GM21526 (cell line): ENCODE measurements at regions not wholly inside any gene's neighbourhood (a gene's known extent, or its start where the extent isn't known, plus 50 kb on each side); places are given as distances from the start of the nearest gene placed in this dataset.
"Not testable (repeated sequence)": the region's sequence is repeated elsewhere in the genome, so short reads cannot be mapped to it uniquely, and the experiment has no call there.

Experiments
- ATAC-seq: cut with Tn5 transposase; IDR thresholded peaks from one replicate; pipeline ENCODE4 v1.9.1; 2021; ENCODE audit warnings: moderate library complexity; ENCODE audit not compliant: unreplicated experiment, low FRiP score

DNA sequence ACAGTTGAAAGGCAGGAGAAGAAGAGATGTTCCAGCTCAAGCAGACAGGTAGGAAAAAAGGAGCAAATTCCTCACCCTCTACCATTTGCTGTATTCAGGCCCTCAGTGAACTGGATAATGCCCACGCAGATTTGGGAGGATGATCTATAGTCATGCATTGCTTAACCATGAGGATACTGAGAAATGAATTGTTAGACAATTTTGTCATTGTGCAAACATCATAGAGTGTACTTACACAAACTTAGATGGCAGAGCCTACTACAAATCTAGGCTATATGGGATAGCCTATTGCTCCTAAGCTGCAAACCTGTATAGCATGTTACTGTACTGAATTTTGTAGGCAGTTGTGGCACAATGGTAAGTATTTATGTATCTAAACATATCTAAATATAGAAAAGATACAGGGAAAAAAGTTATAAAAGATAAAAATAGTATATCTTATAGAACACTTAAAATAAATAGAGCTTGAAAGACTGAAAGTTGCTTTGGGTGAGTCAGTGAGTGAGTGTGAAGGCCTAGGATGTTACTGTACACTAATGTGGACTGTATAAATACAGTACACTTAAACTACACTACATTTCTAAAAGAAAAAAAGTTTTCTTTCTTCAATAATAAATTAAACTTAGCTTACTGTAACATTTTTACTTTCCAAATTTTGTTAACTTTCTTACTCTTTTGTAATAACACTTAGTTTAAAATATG lies 672.3 kb downstream of the UTRN start:
- ATAC-seq = no peak

DNA sequence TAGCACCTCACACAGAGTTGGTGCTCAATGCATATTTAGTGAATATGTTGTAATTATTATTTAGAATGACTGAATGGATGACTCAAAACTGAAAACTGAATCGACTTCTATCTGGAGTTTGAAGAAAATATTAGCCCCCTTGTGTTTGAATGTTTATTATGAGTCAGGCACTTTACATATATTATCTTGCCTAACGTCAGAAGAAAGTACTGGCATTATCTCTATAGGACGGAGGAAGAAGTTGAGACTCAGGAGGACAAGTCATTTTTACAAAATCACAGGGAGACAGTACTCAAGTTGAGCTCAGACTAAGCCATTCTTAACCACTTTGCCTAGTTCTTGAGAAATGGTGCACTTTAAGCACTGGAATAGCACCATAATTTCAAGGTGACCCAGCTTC lies 684.0 kb downstream of the UTRN start:
- no peak for ATAC-seq

DNA sequence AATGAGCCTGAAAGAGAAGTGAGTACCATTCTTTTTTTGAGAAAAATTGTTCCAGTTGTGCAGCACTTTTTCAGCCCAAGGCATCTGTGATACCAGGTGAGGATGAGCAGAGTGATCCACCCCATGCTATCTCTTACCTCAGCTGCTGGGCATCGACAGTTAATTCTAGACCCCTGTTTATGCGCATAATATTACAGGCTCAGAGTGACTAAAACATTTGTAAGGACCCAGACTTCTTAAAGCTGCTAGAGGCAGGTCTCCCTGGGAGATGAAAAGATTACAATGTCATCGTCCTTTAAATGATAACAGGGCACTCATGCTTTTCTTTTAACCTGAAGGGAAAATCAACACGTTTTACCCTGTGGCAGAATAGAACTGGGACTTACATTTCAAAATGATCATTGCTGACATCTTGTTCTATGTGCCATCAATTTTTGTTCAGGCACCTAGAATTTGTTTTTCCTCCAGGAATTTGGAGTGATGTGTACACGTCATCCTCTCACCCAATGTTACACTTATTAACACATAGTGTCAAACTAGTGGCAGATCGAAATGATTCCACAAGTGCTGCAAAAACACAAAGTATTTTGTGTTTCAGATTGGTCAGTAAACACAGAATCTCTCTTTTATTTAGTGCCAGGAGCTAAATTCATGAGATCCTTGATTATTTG lies 684.6 kb downstream of the UTRN start:
- no peak for ATAC-seq

DNA sequence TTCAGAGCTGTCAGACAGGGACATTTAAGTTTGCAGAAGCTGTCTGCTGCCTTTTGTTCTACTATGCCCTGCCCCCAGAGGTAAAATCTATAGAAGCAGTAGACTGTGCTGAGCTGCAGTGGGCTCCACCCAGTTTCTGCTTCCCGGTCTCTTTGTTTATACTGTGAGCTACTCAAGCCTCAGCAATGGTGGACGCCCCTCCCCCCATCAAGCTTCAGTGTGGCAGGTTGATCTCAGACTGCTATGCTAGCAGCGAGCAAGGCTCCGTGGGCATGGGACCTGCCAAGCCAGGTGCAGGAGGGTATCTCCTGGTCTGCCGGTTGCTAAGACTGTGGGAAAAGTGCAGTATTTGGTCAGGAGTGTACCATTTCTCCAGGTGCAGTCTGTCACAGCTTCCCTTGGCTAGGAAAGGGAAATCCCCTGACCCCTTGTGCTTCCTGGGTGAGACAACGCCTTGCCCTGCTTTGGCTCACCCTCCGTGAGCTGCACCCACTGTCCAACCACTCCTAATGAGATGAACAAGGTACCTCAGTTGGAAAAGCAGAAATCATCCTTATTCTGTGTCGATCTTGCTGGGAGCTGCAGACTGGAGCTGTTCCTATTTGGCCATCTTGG lies 692.2 kb downstream of the UTRN start:
- not testable (repeated sequence) for ATAC-seq

DNA sequence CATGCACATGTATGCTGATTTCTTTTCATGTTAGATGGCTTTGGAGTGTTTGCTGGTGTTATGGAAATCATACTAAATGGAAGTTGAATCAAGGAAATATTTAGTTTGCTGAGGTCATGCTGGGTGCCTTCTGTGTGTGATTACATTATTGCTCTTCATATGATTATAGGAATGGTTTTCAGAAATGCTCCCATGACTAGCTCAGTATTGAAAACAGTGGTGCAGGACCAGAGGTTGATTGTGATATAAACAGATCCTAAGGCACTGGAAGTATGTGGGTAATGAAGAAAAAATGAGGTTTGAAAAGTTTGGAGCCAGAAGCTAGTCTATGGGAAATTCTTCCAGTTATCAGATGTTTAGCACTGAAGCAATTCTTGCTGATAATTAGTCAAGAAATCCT lies 693.1 kb downstream of the UTRN start:
- ATAC-seq = no peak

DNA sequence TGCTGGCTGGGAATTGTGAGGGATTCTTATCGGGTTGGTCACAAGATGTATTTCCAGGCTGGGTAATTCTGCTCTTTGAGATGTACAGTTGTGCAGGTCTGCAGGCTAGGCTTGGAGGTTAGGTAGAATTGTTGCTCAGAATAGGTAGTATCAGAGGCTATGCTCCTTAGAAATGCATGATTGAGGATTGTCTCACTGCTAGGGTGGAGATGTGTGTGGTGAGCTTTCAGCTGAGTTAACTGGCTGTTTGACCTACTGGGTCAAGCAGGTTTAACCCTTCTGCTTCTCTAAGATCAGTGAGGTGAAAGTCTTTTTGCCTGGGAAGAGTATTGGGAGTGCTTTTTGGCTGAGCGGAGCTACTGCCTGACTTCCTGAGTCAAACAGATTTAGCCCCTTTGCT lies 701.1 kb downstream of the UTRN start:
- ATAC-seq = no peak

DNA sequence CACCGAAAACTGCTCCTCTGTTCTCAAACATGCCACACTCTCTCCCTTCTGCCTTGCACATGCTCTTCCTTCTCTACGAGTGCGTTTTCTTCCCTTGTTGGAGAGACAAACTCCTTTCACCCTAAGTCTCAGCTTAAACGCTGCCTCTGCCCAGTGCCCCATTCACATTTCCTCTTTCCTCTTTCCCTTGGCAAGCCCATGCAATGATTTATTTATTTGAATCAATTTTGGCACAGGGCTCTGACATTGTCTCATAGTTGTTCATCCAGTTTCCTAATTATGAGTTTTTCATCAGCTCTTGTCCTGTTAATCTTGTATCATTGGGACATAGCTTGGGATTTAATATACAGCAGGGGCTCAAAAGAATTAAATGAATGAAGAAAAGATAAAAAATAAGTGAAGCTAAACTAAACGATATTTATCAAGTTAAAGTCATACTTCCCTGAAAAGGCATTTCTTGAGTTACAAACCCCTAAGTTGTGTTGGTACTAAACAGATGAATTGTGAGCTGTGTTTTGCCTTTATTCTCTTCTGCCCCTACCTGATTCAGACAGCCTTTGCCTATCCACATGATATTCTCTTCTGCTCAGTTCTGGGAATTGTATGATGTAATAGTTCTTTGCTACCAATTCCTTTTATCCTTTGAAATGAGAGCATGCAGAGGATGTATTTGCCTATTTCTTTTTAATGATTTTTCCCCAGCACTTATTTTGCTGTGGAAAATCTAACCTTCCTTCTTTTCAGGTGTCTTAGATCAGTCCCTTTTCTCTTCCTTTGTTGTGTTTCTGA lies 704.4 kb downstream of the UTRN start:
- ATAC-seq = no peak

DNA sequence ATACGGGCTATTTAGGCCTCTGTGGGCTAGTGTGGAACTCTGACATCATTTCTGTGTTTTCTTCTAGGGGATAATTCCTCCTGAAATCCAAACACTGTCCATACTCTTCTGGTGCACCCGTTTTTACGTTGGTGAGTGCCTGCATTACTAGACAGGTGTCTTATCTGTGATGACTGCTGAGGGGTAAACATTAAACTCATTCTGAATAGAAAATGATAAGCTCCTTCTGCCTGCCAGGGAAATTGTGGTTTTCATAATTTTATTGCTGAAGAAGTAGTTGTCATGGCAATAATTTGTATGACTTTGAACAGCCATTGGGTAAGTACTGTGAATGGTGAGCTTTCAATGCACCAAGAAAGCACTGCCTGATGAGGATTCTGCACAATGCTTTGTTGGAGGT lies 705.6 kb downstream of the UTRN start:
- ATAC-seq = no peak

DNA sequence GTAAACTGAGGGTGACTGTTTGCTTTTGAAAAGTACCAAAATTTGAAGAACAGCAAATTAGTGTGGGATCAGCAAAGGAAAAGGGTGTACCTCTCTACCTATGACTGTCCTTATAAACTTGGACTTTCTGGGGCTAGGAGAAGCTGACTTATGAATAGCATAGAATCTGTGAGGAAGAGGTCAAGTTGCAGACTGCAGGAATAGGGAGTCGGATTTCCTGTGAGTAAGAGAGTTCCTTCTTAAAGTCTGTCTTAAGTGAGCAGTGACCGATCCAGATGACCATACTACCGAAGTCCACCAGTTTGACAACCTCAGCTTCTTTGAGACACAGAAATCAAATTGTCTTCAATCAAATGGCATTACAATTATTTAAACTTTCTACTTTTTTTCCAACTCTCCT lies 708.7 kb downstream of the UTRN start:
- no peak for ATAC-seq

DNA sequence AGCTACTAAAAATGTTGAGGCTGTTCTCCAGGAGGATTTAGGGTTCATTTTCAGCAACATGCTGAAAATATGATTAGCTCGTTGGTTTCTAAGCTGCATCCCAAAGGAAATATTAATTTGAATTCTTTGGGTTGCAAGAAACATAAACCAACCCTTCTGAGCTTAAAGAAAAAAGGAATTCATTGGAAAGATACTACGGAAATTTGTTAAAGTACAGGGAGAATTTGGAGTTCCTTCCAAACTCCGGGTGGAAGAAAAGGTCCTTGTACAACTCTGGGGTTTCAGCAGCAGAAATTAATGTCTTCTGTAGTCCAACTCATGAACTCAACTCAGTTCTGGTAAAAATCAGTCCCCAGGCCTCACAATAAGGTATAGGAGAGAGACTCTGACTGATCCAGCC lies 712.9 kb downstream of the UTRN start:
- ATAC-seq = no peak

DNA sequence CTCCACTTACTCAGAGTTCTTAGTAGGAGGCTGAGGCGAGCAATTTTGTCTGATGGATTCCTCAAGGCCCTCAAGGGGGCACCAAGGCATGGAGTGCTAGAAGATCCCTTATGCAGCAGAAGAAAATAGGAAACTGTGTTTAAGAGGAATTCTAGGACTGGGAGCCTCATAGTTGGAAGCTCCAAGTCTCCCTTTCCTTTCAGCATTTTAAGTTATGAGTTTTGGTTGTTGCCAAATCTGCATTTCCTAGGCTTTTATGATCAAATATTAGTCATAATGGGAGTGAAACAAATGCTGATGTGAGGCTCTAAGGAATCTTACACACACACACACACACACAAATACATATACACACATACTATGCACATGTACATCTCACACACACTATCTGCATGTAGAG lies 714.0 kb downstream of the UTRN start:
- no peak for ATAC-seq

DNA sequence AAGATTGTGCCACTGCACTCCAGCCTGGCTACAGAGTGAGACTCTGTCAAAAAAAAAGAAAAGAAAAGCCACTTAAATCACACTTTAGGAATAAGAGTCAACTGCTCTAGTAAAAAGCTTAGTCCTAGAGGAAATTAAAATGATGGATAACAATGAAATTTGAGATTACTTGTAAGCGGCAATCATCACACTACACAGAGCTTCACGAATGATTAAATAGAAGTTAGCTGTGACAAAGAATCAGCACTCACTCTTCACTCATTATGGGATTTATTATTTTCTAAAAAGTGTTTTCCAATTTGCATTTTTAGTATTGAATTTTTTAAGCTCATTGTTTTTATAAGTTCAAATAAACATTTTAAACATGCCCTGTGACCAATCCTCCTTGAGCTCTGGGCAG lies 718.0 kb downstream of the UTRN start:
- ATAC-seq = no peak

DNA sequence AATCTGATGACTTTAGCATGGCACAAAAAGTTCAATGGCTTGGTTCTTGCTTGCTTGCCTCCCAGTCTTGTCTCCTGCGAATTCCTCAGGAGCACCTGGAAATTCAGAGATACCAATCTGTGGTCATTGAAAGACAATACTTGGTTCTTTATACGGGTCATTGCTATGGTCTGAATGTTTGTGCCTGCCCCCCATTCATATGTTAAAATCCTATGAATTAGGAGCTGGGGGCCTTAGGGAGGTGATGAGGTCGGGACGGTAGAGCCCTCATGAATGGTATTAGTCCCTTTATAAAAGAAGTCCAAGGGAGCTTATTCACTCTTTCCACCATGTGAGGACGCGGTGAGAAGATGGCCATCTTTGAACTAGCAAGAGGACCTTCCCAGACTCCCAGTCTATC lies 721.8 kb downstream of the UTRN start:
- no peak for ATAC-seq

DNA sequence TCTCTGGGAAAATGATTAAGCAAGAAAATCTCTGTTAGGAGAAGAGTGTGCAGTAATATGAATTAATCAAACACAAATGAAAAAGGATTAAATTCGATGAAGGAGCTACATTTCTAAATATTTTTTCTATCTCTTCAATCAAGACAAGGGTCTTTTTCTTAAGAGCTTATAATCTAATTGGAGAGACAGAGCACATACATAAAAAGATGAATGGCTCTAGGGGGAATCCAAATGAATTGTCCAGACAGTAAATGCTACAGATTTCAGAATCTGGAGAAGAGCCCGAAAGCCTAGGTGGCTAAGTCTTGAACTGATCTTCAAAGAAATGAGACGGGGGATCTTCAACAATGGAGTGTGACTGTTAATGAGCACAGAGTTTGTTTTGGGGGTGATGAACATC lies 723.6 kb downstream of the UTRN start:
- ATAC-seq = no peak

DNA sequence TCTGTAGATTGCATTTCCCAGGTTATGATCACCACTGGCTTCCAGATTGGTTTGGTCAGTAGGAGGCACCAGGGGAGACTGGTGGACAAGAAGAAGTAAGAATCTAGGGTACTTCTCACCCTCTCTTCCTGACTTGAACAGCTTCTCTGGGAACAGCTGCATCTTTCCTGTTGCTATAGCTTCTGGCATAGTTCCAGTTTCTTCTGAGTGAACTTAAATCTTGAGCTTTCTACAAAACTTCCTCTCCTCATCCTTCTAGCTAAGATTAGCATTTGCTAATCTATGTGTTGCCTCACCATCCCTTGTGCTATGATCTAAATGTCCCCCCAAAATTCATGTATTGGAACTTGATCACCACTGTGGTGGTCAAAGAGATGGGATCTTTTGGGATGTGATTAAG lies 724.6 kb downstream of the UTRN start:
- ATAC-seq = no peak

DNA sequence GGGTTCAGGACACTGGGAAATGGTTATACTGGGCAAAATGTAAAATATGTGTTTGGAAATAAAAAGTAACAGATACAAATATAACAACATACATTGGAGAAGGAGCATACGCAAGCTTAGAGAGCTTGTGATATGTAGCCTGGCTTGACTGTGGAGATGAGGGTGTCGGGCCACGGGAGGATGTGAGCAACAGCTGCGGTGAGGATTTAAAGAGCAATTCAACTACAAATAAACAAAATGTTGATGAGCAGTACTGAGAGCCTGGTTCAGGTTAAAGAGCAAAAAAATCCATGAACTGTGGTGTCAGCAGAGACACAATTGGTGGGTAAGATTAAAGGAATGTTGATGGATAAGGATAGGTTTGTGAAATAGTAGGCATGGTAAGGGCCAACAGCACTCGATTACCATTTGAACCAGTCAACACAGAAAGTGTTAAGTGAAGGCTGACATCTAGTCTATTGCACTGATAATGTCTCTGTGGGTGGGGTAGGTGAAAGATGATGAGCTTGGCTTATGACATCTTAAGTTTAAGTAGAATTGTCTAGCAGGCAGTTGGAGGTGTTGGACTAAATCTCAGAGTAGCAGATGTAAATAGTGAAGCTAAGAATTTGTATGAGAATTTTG lies 723.2 kb downstream of the EPM2A start:
- no peak for ATAC-seq

DNA sequence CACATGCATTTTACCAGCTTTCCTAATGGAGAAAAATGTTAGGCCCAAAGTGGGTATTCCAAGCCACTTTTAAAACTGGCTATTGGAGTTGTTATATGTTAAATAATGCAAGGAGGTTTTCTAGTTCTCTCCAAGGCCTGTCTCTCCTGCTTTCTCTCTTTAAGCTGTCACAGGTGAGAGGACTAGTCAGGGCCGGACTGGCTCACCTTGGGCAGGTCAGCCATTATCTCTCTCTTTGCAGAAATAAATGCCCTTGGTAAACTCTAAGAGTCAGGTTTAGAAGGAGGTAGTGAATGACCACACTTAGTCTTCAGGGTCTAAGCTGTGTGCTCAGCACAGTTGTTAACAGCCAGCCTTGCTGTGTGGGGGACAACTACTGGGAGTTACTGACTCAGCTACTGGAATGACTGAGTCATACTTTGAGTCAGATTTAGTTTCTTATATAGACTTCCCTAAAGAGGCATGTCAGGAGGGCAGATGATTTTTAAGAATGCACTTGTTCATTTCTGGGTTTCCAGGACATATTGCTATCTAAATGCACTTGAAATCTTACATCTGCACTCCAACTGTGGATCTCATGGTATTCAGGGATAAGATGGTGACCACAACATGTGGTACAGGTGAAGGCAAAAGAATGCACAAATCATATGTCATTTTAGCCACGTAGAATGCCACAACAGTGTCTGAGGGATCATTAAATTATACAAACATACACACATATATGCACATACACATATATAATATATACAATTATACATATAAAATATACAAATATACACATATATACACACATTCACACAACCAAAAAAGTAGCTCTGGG lies 719.4 kb downstream of the EPM2A start:
- ATAC-seq = peak; percentile 91

DNA sequence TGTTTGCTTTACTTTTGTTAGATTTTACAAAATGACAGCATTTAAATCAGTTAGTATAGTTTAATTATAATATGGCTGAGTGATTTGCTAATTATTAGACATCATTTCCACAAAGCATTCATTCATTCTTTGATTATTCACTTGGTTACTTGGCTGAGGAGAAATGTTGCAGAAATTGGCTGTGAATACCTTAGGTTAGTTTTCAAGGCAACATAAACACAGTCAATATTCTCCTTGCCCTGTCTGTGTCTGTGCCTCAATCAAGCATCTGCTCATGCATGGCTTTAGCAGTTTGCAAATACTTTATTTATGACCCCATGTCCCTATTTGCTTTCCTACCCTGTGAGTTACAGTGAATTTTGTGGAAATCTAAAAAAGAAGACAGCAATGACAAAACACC lies 718.3 kb downstream of the EPM2A start:
- no peak for ATAC-seq

DNA sequence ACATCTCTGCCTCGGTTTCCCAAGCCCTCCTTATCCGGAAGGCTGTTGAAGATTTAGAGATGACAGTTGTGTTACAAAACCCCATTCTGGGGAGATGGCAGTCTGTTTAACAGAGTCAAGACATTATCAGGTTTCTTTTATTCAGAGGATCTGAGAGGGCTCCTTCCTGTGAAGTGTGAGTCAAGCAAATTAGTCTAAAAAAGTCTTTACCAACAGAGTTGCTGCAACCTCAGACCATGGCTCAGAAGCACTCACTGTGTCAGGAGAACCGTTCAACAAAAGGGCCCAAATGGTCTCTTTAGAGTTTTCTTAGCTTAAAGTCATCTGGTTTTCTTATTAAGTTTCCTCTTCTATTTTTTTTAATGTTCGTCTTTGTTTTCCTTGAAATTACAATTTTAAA lies 717.8 kb downstream of the EPM2A start:
- ATAC-seq = no peak

DNA sequence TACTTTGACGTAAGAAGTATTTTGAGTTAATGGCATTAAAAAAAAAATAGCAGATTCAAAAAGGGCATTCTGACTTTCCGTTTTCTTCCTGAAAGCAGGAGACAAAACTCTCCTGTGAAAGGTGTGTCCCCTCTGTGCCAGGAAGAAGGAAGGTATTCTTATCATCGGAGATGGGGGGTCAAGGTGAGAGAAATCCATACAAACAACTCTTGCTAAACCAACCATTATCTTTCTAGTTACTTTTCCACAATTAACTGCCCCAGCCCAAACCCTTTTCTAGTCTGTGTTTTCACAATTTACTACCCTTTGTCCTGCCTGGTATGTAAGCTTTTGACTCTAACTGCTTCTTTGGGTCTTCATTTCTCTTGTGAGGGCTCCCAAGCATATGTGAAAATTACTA lies 717.3 kb downstream of the EPM2A start:
- no peak for ATAC-seq
